GM12872 (cell line): ENCODE measurements at regions not wholly inside any gene's neighbourhood (a gene's known extent, or its start where the extent isn't known, plus 50 kb on each side); places are given as distances from the start of the nearest gene placed in this dataset.

Experiments used
- CTCF ChIP-seq: IDR thresholded peaks from 3 replicates; pipeline ENCODE4 v1.5.1; 2011; ENCODE audit warnings: low read depth, mild to moderate bottlenecking, low read length, moderate library complexity; ENCODE audit not compliant: insufficient read depth

- TF ChIP-seq CTCF, result no peak
These were observed 179.6 kb upstream of the JARID2 start for GRCh38 chr6:15066089-15066758.

- TF ChIP-seq CTCF, result no peak
These were observed 172.5 kb upstream of the JARID2 start for GRCh38 chr6:15073344-15073789.

GRCh38 chr6:15073883-15074465, 171.9 kb upstream of the JARID2 start:
- no peak for TF ChIP-seq CTCF

GRCh38 chr6:15074806-15075205, 171.1 kb upstream of the JARID2 start:
- TF ChIP-seq CTCF, result no peak

- TF ChIP-seq CTCF, result no peak
These were observed 169.3 kb upstream of the JARID2 start for GRCh38 chr6:15076565-15076964.

GRCh38 chr6:15077006-15077405, 168.9 kb upstream of the JARID2 start:
- TF ChIP-seq CTCF, result no peak

- TF ChIP-seq CTCF, result no peak
These were observed 167.9 kb upstream of the JARID2 start for GRCh38 chr6:15077961-15078360.
